HG02798 (cell line): ENCODE measurements at regions not wholly inside any gene's neighbourhood (a gene's known extent, or its start where the extent isn't known, plus 50 kb on each side); places are given as distances from the start of the nearest gene placed in this dataset.
A peak's percentile ranks its signal among the peaks of the same experiment; 100 is the strongest.
"Not testable (repeated sequence)": the region's sequence is repeated elsewhere in the genome, so short reads cannot be mapped to it uniquely, and the experiment has no call there.

Source experiments
- ATAC-seq: cut with Tn5 transposase; IDR thresholded peaks from one replicate; pipeline ENCODE4 v1.9.1; 2021; ENCODE audit warnings: mild to moderate bottlenecking; ENCODE audit not compliant: unreplicated experiment, poor library complexity

GRCh38 chr7:92982928-92983327 is 134.9 kb downstream of the SAMD9 start:
- no peak for ATAC-seq

GRCh38 chr7:92976931-92977330 is 140.6 kb upstream of the CDK6 start:
- ATAC-seq: no peak

GRCh38 chr7:92973974-92974373 is 137.6 kb upstream of the CDK6 start:
- no peak for ATAC-seq

GRCh38 chr7:92973293-92973731 is 136.9 kb upstream of the CDK6 start:
- no peak for ATAC-seq

GRCh38 chr7:92972441-92972840 is 136.1 kb upstream of the CDK6 start:
- no peak for ATAC-seq

GRCh38 chr7:92969061-92969460 is 132.7 kb upstream of the CDK6 start:
- ATAC-seq: no peak

- ATAC-seq: peak; percentile 55
Observed at GRCh38 chr7:92968502-92968901, 132.1 kb upstream of the CDK6 start.

GRCh38 chr7:92967238-92967637 is 130.9 kb upstream of the CDK6 start:
- ATAC-seq: no peak

GRCh38 chr7:92964141-92964540 is 127.8 kb upstream of the CDK6 start:
- no peak for ATAC-seq

GRCh38 chr7:92963566-92963965 is 127.2 kb upstream of the CDK6 start:
- ATAC-seq: no peak

- ATAC-seq: no peak
Observed at GRCh38 chr7:92961961-92962360, 125.6 kb upstream of the CDK6 start.

- no peak for ATAC-seq
Observed at GRCh38 chr7:92956575-92956974, 120.2 kb upstream of the CDK6 start.

GRCh38 chr7:92955081-92955480 is 118.7 kb upstream of the CDK6 start:
- peak; percentile 26 for ATAC-seq

- ATAC-seq: no peak
Observed at GRCh38 chr7:92953657-92954056, 117.3 kb upstream of the CDK6 start.

- no peak for ATAC-seq
Observed at GRCh38 chr7:92949748-92950147, 113.4 kb upstream of the CDK6 start.

- ATAC-seq: no peak
Observed at GRCh38 chr7:92945840-92946239, 109.5 kb upstream of the CDK6 start.

- ATAC-seq: no peak
Observed at GRCh38 chr7:92944633-92945032, 108.3 kb upstream of the CDK6 start.

- not testable (repeated sequence) for ATAC-seq
Observed at GRCh38 chr7:92942706-92943105, 106.3 kb upstream of the CDK6 start.

- ATAC-seq: no peak
Observed at GRCh38 chr7:92939666-92940360, 103.4 kb upstream of the CDK6 start.

- ATAC-seq: no peak
Observed at GRCh38 chr7:92934096-92934495, 97.7 kb upstream of the CDK6 start.

- ATAC-seq: no peak
Observed at GRCh38 chr7:92932450-92932849, 96.1 kb upstream of the CDK6 start.

- no peak for ATAC-seq
Observed at GRCh38 chr7:92930404-92930803, 94.0 kb upstream of the CDK6 start.

- ATAC-seq: no peak
Observed at GRCh38 chr7:92926697-92927044, 90.3 kb upstream of the CDK6 start.
